GM19463 (cell line): ENCODE measurements at regions not wholly inside any gene's neighbourhood (a gene's known extent, or its start where the extent isn't known, plus 50 kb on each side); places are given as distances from the start of the nearest gene placed in this dataset.

Experiments used
- ATAC-seq: cut with Tn5 transposase; IDR thresholded peaks from one replicate; pipeline ENCODE4 v1.9.1; 2021; ENCODE audit warnings: mild to moderate bottlenecking, moderate library complexity; ENCODE audit not compliant: unreplicated experiment

GRCh38 chrX:45258731-45259402 lies 58.2 kb upstream of the DIPK2B start:
- ATAC-seq, result no peak
